T47D (cell line): ENCODE measurements at regions not wholly inside any gene's neighbourhood (a gene's known extent, or its start where the extent isn't known, plus 50 kb on each side); places are given as distances from the start of the nearest gene placed in this dataset.

Experiments
- DNase-seq, 2 experiments: peaks; one replicate each; pipeline versions ENCODE4 v3.0.0 to v3.0.0-alpha.2; 2011 to 2012; ENCODE audit warnings: low read depth in 1 of 2, low spot score in 1 of 2
- JUND ChIP-seq: IDR thresholded peaks from 2 replicates; pipeline ENCODE4 v1.6.1; 2012; ENCODE audit warnings: low read depth
- in situ Hi-C: cut with HindIII; loops from 2 replicates; pipeline ENCODE4 v1.10.0; 2016; ENCODE audit warnings: low sequenced_read_pairs, low pct_unique_long_range_greater_than_20kb

DNA sequence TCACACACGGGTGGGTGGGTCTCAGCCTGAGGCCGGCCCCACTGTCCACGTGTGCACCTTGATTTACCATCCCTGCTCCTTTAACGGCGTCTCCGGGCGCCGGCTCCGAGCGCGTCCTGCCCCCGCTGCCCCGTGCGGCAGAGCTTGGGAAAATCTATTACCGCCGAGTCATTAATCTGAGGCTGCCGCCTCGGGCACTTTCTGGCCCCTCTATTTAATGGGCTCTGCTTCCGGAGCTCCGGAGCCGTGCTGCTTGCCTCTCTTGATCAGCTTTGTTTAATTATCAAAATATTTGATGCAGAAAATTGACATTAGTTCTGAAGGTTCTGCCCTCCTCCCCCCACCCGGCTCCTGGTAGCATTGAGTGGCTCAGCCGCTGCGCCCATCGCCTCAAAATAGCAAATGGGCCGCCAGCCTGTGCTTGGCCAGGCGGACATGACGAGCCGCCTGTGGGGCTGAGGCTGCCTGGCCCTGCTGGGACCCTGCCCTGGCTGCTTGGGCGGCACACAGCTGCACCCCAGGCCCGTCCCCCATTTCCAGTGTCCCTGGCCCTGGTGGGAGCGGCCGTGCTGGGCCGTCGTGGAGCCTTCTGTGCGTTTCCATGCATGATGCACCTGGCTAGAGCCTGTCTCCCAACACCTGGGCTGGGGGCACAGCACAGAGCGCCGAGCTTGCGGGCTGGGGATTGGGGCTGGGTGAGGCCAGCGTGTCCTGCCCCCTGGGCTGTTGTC, 81.6 kb upstream of the TTC34 start:
- no peak for DNase-seq
- TF ChIP-seq JUND: no peak
- in situ Hi-C loops: no loop called here

GRCh38 chr1:2885001-2885400, 83.5 kb upstream of the TTC34 start:
- in situ Hi-C loops: no loop called here
- no peak for TF ChIP-seq JUND
- DNase-seq: no peak

DNA sequence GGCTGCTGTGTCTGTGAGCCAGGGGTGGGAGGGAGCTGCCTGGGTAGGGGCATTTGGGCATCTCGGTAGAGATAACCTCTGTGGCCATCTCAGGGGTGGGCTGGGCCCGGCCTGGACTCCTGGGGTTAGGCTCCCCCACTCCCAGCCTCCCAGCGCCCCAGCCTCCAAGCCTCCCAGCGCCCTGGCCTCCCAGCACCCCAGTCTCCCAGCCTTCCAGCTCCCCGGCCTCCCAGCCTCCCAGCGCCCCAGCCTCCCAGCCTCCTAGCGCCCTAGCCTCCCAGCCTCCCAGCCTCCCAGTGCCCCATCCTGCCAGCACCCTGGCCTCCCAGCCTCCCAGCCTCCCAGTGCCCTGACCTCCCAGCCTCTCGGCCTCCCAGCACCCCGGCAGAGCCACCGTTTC, 85.1 kb upstream of the TTC34 start:
- in situ Hi-C loops: no loop called here
- no peak for DNase-seq
- TF ChIP-seq JUND: no peak

DNA sequence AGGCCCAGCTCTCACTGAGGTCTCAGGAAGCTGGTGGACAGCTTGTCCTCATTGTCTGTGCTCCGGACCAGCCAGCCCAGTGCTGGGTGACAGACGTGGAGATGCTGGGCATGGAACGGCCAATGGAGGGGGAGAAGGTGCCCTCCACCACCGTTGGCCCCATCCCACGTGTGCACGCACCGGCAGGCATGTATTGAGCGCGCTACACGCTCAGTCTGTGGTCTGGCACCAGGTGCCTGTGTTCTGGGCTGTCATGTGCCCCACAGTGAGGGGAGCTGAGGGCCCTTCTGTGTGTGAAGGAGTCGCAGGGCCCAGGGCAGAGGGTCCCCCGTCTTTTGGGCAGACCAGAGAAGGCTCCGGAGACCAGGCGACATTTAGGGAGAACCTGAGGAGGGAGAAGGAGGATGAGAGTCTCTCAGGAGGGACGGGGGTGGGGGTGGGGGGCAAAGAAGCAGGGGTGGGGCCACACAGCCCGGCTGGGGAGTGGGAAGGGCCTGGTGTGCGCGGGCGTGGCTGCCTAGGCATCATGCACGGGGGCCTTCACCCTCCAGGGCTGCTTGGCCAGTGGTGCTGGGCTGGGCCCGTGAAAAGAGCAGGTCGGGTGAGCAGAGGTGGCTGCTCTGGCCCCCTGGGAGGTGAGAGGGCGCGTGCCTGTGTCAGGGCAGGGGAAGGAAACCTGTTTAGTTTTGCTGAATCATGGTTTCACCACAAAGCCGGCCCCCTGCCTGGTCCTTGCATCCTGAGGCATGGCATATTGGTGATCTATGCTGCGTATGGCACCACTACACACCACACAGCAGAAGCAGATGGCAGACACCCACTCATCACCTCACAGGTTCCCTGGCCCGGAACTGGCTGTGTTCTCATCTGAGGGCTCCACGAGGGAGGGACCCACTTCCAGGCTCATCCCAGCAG, 86.7 kb upstream of the TTC34 start:
- no peak for TF ChIP-seq JUND
- in situ Hi-C loops: no loop called here
- no peak for DNase-seq

- no peak for DNase-seq
- in situ Hi-C loops: no loop called here
- no peak for TF ChIP-seq JUND
Observed at GRCh38 chr1:2890221-2890850, 88.8 kb upstream of the TTC34 start.

- no peak for TF ChIP-seq JUND
- no peak for DNase-seq
- in situ Hi-C loops: no loop called here
Observed at GRCh38 chr1:2891923-2892448, 90.5 kb upstream of the TTC34 start.

- no peak for TF ChIP-seq JUND
- in situ Hi-C loops: no loop called here
- DNase-seq: no peak
Observed at GRCh38 chr1:2893473-2894120, 92.1 kb upstream of the TTC34 start.

GRCh38 chr1:2894381-2895041, 93.0 kb upstream of the TTC34 start:
- TF ChIP-seq JUND: no peak
- in situ Hi-C loops: no loop called here
- DNase-seq: no peak

DNA sequence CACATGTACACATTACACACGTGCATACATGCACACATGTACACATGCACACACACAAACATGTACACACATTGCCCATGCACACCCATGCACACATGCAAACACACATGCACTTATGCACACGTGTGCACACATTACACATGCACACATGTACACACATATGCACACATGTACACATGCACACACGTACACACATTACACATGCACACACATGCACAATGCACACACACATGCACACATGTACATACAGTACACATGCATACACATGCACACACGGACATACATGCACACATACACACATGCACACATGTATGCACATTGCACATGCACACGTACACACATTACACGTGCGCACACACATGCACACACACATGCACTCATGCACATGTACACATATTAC, 95.3 kb upstream of the TTC34 start:
- no peak for DNase-seq
- in situ Hi-C loops: no loop called here
- no peak for TF ChIP-seq JUND

DNA sequence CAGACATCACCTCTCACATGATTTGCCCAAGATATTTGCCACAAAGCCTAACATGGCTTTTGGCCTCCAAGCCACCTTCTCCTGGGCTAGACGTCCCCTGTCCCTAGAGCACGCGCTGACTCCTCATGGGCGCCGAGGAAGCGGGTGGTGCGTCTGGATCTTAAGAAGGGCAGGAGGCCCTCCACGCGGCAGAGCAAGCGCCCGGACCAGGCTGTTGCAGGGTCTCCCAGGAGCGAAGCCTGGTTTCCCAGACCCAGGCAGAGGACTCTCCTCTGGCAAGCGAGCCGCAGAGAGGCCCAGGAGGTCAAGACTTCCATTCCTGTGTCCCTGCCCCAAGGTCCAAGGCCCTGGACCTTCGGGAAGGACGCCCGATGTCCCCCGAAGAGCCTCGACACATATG, 101.7 kb upstream of the TTC34 start:
- in situ Hi-C loops: no loop called here

DNA sequence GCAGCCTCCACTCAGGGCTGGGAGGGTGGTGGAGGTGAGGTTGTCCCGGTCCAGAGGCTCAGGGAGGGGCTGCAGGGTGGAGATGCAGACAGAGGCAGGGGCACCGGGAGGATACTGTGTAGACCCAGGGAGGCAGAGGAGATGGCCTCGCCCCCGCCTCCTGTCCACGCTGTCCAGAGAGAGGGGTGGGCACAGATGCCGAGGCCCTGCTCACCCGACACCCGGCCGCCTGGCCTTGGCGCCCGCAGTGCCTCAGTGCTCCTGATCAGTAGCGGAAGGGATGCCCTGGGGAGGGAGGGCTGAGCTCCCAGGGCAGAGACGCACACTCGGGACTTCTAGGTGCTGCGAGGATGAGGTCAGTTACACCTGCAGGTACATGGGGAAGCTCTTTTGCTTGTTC, 102.7 kb upstream of the TTC34 start:
- TF ChIP-seq JUND: no peak
- no peak for DNase-seq
- in situ Hi-C loops: no loop called here

More for the DNA sequence above, 101.7 kb upstream of the TTC34 start:
- TF ChIP-seq JUND: no peak
- DNase-seq: no peak

GRCh38 chr1:2905356-2905755, 103.9 kb upstream of the TTC34 start:
- in situ Hi-C loops: no loop called here
- no peak for DNase-seq
- TF ChIP-seq JUND: no peak
